GM12892 (cell line): ENCODE measurements at regions not wholly inside any gene's neighbourhood (a gene's known extent, or its start where the extent isn't known, plus 50 kb on each side); places are given as distances from the start of the nearest gene placed in this dataset.

ENCODE experiments used
- POLR2A ChIP-seq: IDR thresholded peaks from 2 replicates; pipeline ENCODE4 v1.6.1; 2011; ENCODE audit warnings: low read depth, low read length, control low read depth
- POLR2AphosphoS5 ChIP-seq: IDR thresholded peaks from 2 replicates; pipeline ENCODE4 v1.6.1; 2011; ENCODE audit warnings: low read depth, low read length, control low read depth
- TAF1 ChIP-seq: IDR thresholded peaks from 2 replicates; pipeline ENCODE4 v1.6.1; 2011; ENCODE audit warnings: low read depth, mild to moderate bottlenecking, control low read depth, low read length, borderline replicate concordance

DNA sequence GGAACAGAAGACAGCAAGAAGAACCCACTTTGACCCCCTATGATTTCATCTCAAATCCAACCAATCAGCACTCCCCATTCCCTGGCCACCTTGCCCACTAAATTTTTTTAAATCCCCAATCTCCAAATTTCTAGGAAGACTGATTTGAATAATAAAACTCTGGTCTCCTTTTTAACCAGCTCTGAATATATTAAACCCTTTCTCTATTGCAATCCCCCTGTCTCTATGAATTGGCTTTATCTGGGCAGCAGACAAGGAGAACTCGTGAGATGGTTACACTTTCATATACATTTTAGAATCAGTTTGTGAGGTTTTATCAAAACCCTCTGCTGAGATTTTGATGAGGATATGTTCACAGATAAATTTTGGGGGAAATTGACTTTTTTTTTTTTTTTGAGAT is 90.3 kb upstream of the TRIM24 start:
- TF ChIP-seq POLR2A (no peak), POLR2AphosphoS5 (no peak), TAF1 (no peak)
